Thyroid gland (tissue), 4 donors: ENCODE measurements at regions not wholly inside any gene's neighbourhood (a gene's known extent, or its start where the extent isn't known, plus 50 kb on each side); places are given as distances from the start of the nearest gene placed in this dataset.

Source experiments
- CTCF ChIP-seq, 6 experiments: fragments of 200-600 bp in 3 of 6; fragments of 450-650 bp in 3 of 6; sonication (generic) in 3 of 6; IDR thresholded peaks; one replicate each; pipeline ENCODE4 v1.5.1; 2016 to 2019; ENCODE audit warnings: antibody characterized with exemption in 6 of 6, mild to moderate bottlenecking in 2 of 6, inconsistent platforms in 1 of 6, moderate library complexity in 1 of 6
- POLR2A ChIP-seq, 2 donors: fragments of 450-650 bp; IDR thresholded peaks; one replicate each; pipeline ENCODE4 v1.6.1; 2017; ENCODE audit warnings: antibody characterized with exemption in 2 of 2, mild to moderate bottlenecking in 2 of 2, moderate library complexity in 1 of 2

GRCh38 chr3:26522919-26523318 is 99.7 kb upstream of the LRRC3B start:
- no peak for TF ChIP-seq CTCF (IDR thresholded peaks at IDR 0.05)
- no peak for TF ChIP-seq POLR2A (IDR thresholded peaks at IDR 0.05)
